OCI-LY3 (cell line): ENCODE measurements at regions not wholly inside any gene's neighbourhood (a gene's known extent, or its start where the extent isn't known, plus 50 kb on each side); places are given as distances from the start of the nearest gene placed in this dataset.
"Not testable (repeated sequence)": the region's sequence is repeated elsewhere in the genome, so short reads cannot be mapped to it uniquely, and the experiment has no call there.

Experiments
- CTCF ChIP-seq: fragments of 200-600, 300-600 bp; sonication (generic); IDR thresholded peaks from 2 replicates; pipeline ENCODE4 v1.5.1; 2014; ENCODE audit warnings: antibody characterized with exemption, low read length, low read depth
- EZH2phosphoT487 ChIP-seq: fragments of 200-600 bp; shearing (Covaris generic); IDR thresholded peaks from 2 replicates; pipeline ENCODE4 v1.6.1; 2018; ENCODE audit warnings: antibody characterized with exemption, mixed run types, low read depth

GRCh38 chr9:135307919-135308318 is 171.7 kb upstream of the PPP1R26 start:
- TF ChIP-seq CTCF, EZH2phosphoT487: not testable (repeated sequence)
